GM18502 (cell line): ENCODE measurements at regions not wholly inside any gene's neighbourhood (a gene's known extent, or its start where the extent isn't known, plus 50 kb on each side); places are given as distances from the start of the nearest gene placed in this dataset.
A peak's percentile ranks its signal among the peaks of the same experiment; 100 is the strongest.
"Not testable (repeated sequence)": the region's sequence is repeated elsewhere in the genome, so short reads cannot be mapped to it uniquely, and the experiment has no call there.

Experiments
- ATAC-seq: cut with Tn5 transposase; IDR thresholded peaks from one replicate; pipeline ENCODE4 v1.9.1; 2021; ENCODE audit warnings: mild to moderate bottlenecking; ENCODE audit not compliant: unreplicated experiment, poor library complexity

GRCh38 chr13:33340631-33341030, 55.1 kb upstream of the STARD13 start:
- ATAC-seq, result no peak

DNA sequence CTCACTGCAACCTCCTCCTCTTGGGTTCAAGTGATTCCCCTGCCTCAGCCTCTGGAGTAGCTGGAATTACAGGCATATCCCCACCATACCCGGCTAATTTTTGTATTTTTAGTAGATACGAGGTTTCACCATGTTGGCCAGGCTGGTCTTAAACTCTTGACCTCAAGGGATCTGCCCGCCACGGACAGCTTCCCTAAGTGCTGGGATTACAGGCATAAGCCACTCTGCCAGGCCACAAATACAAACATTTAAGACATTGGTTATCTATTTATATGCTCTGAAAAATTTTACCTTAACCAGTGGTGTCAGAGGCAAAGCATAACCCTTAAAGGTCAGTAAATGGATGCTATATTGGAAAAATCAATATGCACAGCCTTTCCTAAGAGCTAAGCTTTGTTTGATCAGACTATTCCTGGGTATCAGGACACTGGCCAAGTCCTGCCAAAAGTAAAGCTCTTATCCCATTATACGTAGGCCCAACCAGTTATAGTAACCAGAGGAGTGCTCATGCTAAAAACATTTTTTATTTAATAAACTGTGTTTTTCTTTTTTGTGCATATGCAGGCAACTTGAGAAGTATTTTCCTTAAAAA, 56.4 kb upstream of the STARD13 start:
- ATAC-seq, result no peak

- no peak for ATAC-seq
Observed at GRCh38 chr13:33345842-33346241, 60.3 kb upstream of the STARD13 start.

GRCh38 chr13:33347861-33348260, 62.3 kb upstream of the STARD13 start:
- no peak for ATAC-seq

GRCh38 chr13:33348366-33348765, 62.8 kb upstream of the STARD13 start:
- no peak for ATAC-seq

DNA sequence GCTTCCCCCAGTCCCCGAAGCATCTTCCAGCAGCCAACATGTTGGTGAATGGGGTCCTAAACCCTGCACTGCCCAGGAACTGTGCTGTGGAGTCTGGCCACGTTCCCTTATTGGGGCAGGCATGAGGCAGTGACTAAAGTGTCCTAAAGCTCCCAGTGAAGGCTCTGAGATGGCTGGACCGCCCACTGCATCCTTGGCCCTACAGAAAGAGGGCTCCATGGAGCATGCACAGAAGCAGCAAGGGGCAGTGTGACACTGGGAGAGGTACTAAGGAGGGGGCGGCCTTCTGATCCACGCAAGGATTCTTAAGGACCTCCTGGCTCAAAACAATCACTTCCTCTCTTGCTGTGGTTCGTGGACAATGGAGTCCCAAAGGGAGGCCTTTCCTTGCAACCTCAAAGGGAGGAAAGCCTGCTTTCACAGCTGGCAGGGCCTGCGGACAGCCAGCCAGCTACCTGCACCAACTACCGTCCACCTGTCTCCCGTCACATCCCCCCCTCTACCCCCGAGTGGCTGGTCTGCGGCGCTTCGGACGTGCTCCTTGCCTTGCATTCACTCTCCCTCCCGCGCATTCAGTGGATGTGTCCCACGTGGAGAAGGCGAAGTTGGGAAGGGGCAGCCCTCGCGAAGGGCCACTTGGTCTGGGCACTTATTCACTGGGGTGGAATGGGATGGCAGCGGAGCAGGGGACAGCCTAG, 63.9 kb upstream of the STARD13 start:
- ATAC-seq, result no peak

- ATAC-seq, result no peak
Observed at GRCh38 chr13:33349986-33350826, 64.7 kb upstream of the STARD13 start.

DNA sequence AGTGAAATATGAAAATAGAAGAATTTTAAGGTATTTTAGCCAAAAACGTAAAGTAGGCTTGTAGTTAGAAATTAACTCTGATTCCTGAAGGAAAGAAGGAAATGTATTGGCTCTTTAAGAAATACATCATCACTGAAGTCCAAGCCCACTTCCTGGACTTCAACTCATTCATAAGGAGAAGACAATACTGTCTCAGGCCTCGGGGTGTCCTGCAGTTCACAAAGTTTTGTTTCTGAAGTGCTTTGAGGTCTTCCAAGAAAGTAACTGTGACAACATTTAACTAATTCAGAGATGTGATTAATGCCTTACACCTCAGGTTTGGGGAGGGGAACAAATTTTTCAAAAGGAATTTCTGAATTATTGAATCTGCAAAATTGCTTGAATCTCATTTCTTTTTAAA, 65.8 kb upstream of the STARD13 start:
- ATAC-seq, result no peak

DNA sequence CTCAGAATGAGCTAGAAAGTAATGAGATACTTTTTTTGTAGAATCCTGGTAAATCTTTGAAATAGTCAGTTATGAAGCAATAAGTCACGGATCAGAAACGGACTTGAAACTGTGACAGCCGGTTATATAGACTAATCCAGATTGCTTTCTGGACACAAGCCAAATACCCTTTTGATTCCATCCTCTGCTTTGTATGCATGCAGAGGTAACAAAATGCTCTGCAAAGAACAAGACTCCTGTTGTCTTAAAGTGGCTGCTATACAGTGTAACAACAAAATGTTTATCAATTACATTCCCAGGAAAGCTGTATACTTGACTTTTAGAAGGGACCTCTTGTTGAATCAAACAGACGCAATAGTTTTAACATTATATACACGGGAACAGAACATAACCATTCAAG, 66.5 kb upstream of the STARD13 start:
- ATAC-seq, result no peak

GRCh38 chr13:33352526-33352925, 67.0 kb upstream of the STARD13 start:
- ATAC-seq, result no peak

- ATAC-seq, result peak; percentile 72
Observed at GRCh38 chr13:33353210-33353609, 67.7 kb upstream of the STARD13 start.

DNA sequence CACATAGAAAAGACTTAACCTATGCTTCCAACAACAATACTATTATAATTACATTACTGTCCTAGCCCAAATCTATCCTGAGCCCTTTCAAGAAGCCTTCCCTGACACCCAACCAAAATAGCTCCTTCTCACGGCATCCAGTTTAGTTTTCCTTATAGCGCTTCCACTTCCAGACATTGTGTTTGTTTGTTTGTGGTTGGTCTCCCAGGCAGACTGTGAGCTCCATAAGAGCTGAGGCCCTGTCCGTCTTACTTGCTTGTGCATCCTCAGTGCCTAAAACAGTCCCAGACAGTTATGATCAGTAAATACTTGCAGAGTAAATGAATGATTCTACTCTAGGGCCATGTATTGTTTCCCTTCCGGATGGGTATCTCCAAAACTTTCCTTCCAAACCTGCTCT, 68.1 kb upstream of the STARD13 start:
- no peak for ATAC-seq

- ATAC-seq, result no peak
Observed at GRCh38 chr13:33355201-33355895, 69.8 kb upstream of the STARD13 start.

- ATAC-seq, result not testable (repeated sequence)
Observed at GRCh38 chr13:33358076-33358475, 72.5 kb upstream of the STARD13 start.

- ATAC-seq, result peak; percentile 61
Observed at GRCh38 chr13:33362986-33363727, 77.6 kb upstream of the STARD13 start.

DNA sequence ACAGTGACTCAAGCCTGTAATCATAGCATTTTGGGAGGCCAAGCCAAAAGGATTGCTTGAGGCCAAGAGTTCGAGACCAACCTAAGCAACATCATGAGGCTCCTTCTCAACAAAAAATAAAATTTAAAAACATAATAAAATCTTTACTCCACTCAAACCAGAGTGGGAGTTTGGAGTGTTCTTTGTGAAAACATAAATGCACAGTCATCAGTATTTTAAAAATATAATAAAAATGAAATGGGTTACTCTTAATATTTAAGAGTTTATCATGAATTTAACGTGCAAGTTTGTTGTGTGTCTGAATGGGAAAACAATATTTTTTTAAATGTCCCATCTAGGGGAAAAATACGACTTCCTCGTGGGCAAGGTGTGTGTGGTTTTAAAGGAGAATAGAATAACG, 78.6 kb upstream of the STARD13 start:
- ATAC-seq, result no peak

DNA sequence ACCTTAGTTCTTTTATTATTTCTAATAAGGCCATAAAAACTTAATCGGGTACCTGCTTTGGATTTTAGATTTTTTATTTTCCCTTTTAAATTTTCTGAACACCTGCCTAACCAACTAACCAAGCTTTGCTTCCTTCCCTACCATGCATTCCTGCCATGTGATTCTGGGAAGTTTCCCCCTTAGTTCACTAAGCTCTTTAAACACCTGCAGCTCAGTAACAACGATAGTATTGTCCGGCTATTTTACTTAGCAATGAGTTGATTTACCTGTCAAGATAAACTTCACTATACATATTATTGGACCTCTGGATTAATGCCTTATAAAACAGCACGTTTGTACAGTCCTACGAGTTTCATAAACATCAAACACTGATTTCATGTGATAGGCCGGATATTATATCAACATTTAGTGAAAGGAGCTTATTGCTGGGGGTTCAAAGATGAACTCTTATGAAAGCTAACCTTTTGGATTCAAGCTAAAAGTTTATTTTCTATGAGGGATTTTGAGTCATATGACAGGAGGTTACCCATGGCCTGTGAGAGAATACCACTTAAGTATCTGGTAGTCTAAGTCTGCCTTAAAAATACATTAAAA, 81.0 kb upstream of the STARD13 start:
- ATAC-seq, result no peak

- ATAC-seq, result no peak
Observed at GRCh38 chr13:33367171-33367895, 81.8 kb upstream of the STARD13 start.

- peak; percentile 75 for ATAC-seq
Observed at GRCh38 chr13:33367926-33368325, 82.4 kb upstream of the STARD13 start.
